Nephron progenitor cell (in vitro differentiated cells): ENCODE measurements at regions not wholly inside any gene's neighbourhood (a gene's known extent, or its start where the extent isn't known, plus 50 kb on each side); places are given as distances from the start of the nearest gene placed in this dataset.

Source experiments
- DNase-seq: peaks from one replicate; pipeline ENCODE4 v3.0.0; 2021
- H3K27ac Mint-ChIP-seq: 2 replicates; pipeline ENCODE4 v1.8.0; 2021; ENCODE audit warnings: mild to moderate bottlenecking, moderate library complexity, mixed read lengths
- H3K27me3 Mint-ChIP-seq: 2 replicates; pipeline ENCODE4 v1.8.0; 2021; ENCODE audit warnings: mild to moderate bottlenecking, low read depth, mixed read lengths; ENCODE audit not compliant: poor library complexity
- H3K36me3 Mint-ChIP-seq: 2 replicates; pipeline ENCODE4 v1.8.0; 2021; ENCODE audit warnings: low read depth, mixed read lengths
- H3K4me1 Mint-ChIP-seq: 2 replicates; pipeline ENCODE4 v1.8.0; 2021; ENCODE audit warnings: mixed read lengths
- H3K4me3 Mint-ChIP-seq: 2 replicates; pipeline ENCODE4 v1.8.0; 2021; ENCODE audit warnings: mild to moderate bottlenecking, moderate library complexity, mixed read lengths
- H3K9me3 Mint-ChIP-seq: 2 replicates; pipeline ENCODE4 v1.8.0; 2021; ENCODE audit warnings: mild to moderate bottlenecking, moderate library complexity, mixed read lengths
- TF ChIP-seq, protein P1 (sequence below): fragments of 200-600 bp; sonication (generic); IDR thresholded peaks from 2 replicates; pipeline ENCODE4 v1.5.0; 2021; ENCODE audit warnings: antibody characterized with exemption

DNA sequence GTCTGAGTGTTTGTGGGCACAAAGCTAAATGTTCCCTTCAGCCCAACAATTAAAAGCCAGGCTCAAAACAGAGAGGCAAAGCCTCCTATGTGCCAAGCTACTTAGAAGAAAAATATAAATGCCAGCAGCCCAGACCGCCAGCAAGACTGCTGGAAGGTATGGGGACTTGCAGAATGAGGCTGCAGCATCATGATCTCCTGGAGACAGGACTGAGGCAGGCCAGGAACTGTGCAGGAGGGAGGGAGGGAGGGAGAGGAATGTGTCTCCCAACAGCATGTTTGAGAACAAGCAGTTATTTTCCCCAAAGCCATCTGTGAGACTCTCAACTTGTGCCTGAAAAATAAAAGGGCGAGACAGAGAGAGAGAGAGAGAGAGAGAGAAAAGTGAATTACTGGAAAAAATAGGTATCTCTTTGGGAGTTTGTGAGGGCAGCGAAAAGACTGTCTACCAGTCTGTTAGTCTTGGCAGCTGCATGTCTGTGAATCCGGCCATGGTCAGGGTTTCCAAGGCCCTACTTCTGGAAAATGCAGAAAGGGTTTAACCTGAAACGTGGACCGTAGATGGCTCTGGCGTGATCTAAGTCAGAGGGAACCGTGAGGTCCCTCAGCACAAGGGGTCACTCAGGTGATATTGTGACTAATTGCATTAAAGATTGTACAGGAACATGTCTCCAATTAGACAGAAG is 139.7 kb upstream of the COL8A1 start:
- TF ChIP-seq, protein P1, sequence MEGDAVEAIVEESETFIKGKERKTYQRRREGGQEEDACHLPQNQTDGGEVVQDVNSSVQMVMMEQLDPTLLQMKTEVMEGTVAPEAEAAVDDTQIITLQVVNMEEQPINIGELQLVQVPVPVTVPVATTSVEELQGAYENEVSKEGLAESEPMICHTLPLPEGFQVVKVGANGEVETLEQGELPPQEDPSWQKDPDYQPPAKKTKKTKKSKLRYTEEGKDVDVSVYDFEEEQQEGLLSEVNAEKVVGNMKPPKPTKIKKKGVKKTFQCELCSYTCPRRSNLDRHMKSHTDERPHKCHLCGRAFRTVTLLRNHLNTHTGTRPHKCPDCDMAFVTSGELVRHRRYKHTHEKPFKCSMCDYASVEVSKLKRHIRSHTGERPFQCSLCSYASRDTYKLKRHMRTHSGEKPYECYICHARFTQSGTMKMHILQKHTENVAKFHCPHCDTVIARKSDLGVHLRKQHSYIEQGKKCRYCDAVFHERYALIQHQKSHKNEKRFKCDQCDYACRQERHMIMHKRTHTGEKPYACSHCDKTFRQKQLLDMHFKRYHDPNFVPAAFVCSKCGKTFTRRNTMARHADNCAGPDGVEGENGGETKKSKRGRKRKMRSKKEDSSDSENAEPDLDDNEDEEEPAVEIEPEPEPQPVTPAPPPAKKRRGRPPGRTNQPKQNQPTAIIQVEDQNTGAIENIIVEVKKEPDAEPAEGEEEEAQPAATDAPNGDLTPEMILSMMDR: no peak

DNA sequence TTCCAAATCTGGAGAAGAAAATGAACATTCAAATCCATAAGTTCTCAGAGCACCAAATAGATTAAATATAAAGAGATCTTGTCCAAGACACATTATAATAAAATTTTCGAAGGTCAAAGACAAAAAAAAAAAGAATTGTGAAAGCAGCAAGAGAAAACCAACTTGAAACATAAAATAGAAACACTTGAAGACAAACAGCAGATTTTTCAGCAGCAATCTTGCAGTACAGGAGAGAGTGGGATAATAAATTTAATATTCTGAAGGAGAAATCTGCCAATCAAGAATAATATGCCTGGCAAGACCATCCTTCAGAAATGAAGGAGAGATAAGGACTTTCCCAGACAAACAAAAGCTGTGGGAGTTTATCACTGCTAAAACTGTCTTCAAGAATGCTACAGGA is 150.5 kb upstream of the COL8A1 start:
- Mint-ChIP-seq H3K36me3 (no peaks in the 10 kb centered on the region), H3K27ac (no peak overlapping the region), H3K4me1 (no peaks in the 10 kb centered on the region), H3K4me3 (no peak overlapping the region), H3K27me3 (peaks cover 3% of the 10 kb centered on the region), H3K9me3 (peaks cover 38% of the 10 kb centered on the region)
- TF ChIP-seq, protein P1: no peak
- DNase-seq: no peak

More for the DNA sequence above, 139.7 kb upstream of the COL8A1 start:
- peaks cover 2% of the 10 kb centered on the region for H3K27me3 Mint-ChIP-seq
- H3K9me3 Mint-ChIP-seq: peaks cover 9% of the 10 kb centered on the region
- no peaks in the 10 kb centered on the region for H3K36me3 Mint-ChIP-seq
- no peak for DNase-seq
- H3K4me1 Mint-ChIP-seq: peaks cover 9% of the 10 kb centered on the region
- H3K27ac Mint-ChIP-seq: no peak overlapping the region
- H3K4me3 Mint-ChIP-seq: no peak overlapping the region

DNA sequence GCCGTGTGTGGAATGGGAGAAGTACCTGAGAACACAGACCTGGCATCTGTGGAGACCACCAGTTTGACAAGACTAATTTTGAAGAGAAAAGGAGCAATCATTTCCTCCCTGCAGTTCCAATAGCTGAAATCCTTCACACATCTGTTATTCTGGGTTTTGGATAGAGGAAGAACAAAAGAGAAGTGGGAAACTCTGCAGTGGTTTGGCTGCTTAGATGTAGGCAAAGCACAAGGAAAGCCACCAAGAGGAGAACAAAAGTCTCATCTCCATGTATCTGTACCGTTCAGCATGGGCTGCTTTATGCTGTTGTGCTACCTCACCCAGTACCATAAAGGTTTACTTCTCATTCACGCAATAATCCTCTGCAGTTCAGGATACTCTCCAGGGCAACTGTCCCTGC is 153.1 kb upstream of the COL8A1 start:
- DNase-seq: no peak
- Mint-ChIP-seq H3K4me3 (no peak overlapping the region), H3K27ac (no peak overlapping the region), H3K36me3 (no peaks in the 10 kb centered on the region), H3K27me3 (peaks cover 1% of the 10 kb centered on the region), H3K9me3 (peaks cover 34% of the 10 kb centered on the region), H3K4me1 (no peaks in the 10 kb centered on the region)
- TF ChIP-seq, protein P1: no peak

DNA sequence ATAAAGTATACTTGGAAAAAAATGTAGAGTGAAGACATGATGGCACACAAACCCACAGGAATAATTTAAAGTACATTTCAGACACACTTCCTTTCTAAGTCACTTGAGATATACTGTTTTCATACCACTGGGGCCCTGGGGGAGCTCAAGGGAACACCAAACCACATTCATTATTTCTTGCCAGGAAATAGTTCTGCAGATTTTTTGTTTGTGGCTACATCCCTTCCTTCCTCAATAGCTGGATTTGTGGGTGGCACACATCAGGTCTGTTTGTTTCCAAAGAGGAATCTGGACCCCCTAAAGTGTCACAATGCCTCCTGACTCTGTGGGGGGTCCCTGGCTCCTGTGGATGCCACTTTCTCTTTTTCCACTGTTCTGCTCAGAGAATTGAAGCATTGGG is 153.5 kb upstream of the COL8A1 start:
- peaks cover 30% of the 10 kb centered on the region for H3K9me3 Mint-ChIP-seq
- no peaks in the 10 kb centered on the region for H3K36me3 Mint-ChIP-seq
- TF ChIP-seq, protein P1: no peak
- no peak overlapping the region for H3K4me3 Mint-ChIP-seq
- H3K4me1 Mint-ChIP-seq: no peaks in the 10 kb centered on the region
- no peak overlapping the region for H3K27ac Mint-ChIP-seq
- DNase-seq: no peak
- H3K27me3 Mint-ChIP-seq: no peaks in the 10 kb centered on the region

DNA sequence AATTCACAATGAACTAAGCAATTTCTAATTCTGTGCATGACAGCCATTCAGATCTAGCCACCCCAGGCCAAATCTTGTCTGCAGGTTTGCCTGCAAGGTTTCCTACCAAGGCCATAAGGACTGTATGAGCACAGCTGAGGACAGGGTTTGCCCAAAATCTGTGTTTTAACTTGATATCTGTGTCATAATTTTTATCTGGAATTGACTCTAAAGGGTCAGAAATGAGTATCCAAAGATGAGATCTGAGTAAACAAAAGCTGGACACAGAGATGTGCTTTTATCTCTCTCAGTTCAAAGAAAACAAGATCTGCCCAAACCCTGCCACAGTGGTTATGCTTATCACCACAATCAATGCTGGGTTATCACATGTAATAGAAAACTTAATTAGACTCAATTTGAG is 154.6 kb upstream of the COL8A1 start:
- H3K4me3 Mint-ChIP-seq: no peak overlapping the region
- TF ChIP-seq, protein P1: no peak
- H3K36me3 Mint-ChIP-seq: no peaks in the 10 kb centered on the region

DNA sequence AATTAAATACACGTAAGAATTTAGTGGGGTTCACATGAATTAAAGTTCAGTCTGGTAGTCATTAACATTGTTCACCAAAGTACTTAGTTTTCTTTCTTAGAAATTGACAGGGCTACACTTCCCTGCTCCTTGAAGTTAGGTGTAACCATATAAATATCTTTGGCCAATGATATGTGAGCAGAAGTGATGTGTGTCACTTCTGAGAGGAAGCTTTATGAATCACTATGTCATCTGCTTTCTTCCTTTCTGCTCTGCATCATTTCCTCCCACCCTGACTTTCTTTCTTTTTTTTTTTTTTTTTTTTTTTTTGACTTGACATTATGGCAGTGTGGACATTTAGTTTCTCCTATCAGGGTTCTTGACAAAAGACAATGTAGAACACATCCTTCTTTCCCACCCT is 156.2 kb upstream of the COL8A1 start:
- Mint-ChIP-seq H3K27ac (no peak overlapping the region), H3K36me3 (no peaks in the 10 kb centered on the region), H3K9me3 (peaks cover 16% of the 10 kb centered on the region), H3K4me3 (no peak overlapping the region), H3K27me3 (no peaks in the 10 kb centered on the region), H3K4me1 (no peaks in the 10 kb centered on the region)
- TF ChIP-seq, protein P1: no peak
- DNase-seq: no peak

More for the DNA sequence above, 154.6 kb upstream of the COL8A1 start:
- Mint-ChIP-seq H3K27ac (no peak overlapping the region), H3K4me1 (no peaks in the 10 kb centered on the region), H3K27me3 (no peaks in the 10 kb centered on the region), H3K9me3 (peaks cover 20% of the 10 kb centered on the region)
- no peak for DNase-seq
